Panc1 (cell line): ENCODE measurements at regions not wholly inside any gene's neighbourhood (a gene's known extent, or its start where the extent isn't known, plus 50 kb on each side); places are given as distances from the start of the nearest gene placed in this dataset.
A peak's percentile ranks its signal among the peaks of the same experiment; 100 is the strongest.

ENCODE experiments used
- ATAC-seq: fragments of 200-7000 bp; cut with Tn5 transposase; 2 replicates; pipeline ENCODE4 v1.9.1; 2020; ENCODE audit warnings: mild to moderate bottlenecking, moderate library complexity
- BruUV-seq: library from RNA; stranded (reverse); fragments of 400-500 nt; replicated peaks from 2 replicates; lab custom pipeline; 2021; lab: Mats Ljungman, UMichigan
- CTCF ChIA-PET: fragments of 300-600 bp; sonication (Branson Sonifier 250); formaldehyde crosslinking; loops from one replicate; lab custom pipeline; 2022; ENCODE audit warnings: antibody characterized with exemption; lab: Charles Lee
- POLR2A ChIA-PET: fragments of 300-600 bp; sonication (Branson Sonifier 250); formaldehyde crosslinking; loops from one replicate; lab custom pipeline; 2022; ENCODE audit warnings: antibody characterized with exemption; lab: Charles Lee
- DNase-seq: peaks from one replicate; pipeline ENCODE4 v3.0.0-alpha.2; 2010; ENCODE audit warnings: low read depth, low spot score
- H3K27ac ChIP-seq: 2 replicates; pipeline ENCODE4 v1.5.1; 2011; ENCODE audit warnings: mild to moderate bottlenecking, low read length, inconsistent platforms
- H3K27me3 ChIP-seq: fragments of 200-500 bp; sonication (Bioruptor generic); 2 replicates; pipeline ENCODE4 v1.6.0; 2014; ENCODE audit warnings: low read length, inconsistent platforms; ENCODE audit not compliant: control insufficient read depth, insufficient read depth
- H3K36me3 ChIP-seq: fragments of 200-500 bp; sonication (Bioruptor generic); 2 replicates; pipeline ENCODE4 v1.5.1; 2014; ENCODE audit warnings: inconsistent platforms, mild to moderate bottlenecking, low read length, moderate library complexity; ENCODE audit not compliant: control insufficient read depth, insufficient read depth
- H3K4me1 ChIP-seq: 2 replicates; pipeline ENCODE4 v1.5.1; 2011; ENCODE audit warnings: inconsistent platforms, mild to moderate bottlenecking, low read length, moderate library complexity; ENCODE audit not compliant: control insufficient read depth, insufficient read depth
- H3K4me3 ChIP-seq, 2 experiments: 2 replicates each; pipeline ENCODE4 v1.5.1; 2011 to 2012; ENCODE audit warnings: low read depth in 2 of 2, low read length in 2 of 2, mild to moderate bottlenecking in 2 of 2, inconsistent platforms in 1 of 2, moderate library complexity in 1 of 2
- H3K9me3 ChIP-seq: fragments of 200-500 bp; sonication (Bioruptor generic); 2 replicates; pipeline ENCODE4 v1.5.1; 2014; ENCODE audit warnings: low read depth, mild to moderate bottlenecking, inconsistent platforms, low read length, moderate library complexity; ENCODE audit not compliant: control insufficient read depth, insufficient read depth
- CTCF ChIP-seq: fragments of 450-650 bp; IDR thresholded peaks from 2 replicates; pipeline ENCODE4 v1.5.1; 2017; ENCODE audit warnings: mild to moderate bottlenecking
- POLR2AphosphoS5 ChIP-seq: IDR thresholded peaks from 2 replicates; pipeline ENCODE4 v1.6.1; 2012; ENCODE audit warnings: mild to moderate bottlenecking, low read depth, low read length, moderate library complexity
- REST ChIP-seq, 2 experiments: IDR thresholded peaks; 2 replicates each; pipeline ENCODE4 v1.6.1; 2011 to 2012; ENCODE audit warnings: low read depth in 2 of 2, control low read depth in 1 of 2, low read length in 1 of 2, mild to moderate bottlenecking in 1 of 2, moderate library complexity in 1 of 2; ENCODE audit not compliant: insufficient read depth in 1 of 2
- SIN3A ChIP-seq: IDR thresholded peaks from 2 replicates; pipeline ENCODE4 v1.6.1; 2012; ENCODE audit warnings: low read depth, mild to moderate bottlenecking, low read length, moderate library complexity, borderline replicate concordance; ENCODE audit not compliant: insufficient read depth
- TCF7L2 ChIP-seq: IDR thresholded peaks from 2 replicates; pipeline ENCODE4 v1.6.1; 2011; ENCODE audit warnings: mild to moderate bottlenecking, low read depth, low read length, inconsistent platforms
- in situ Hi-C: cut with HindIII; loops from 2 replicates; pipeline ENCODE4 v1.10.0; 2016; ENCODE audit warnings: low sequenced_read_pairs, low pct_unique_long_range_greater_than_20kb
- intact Hi-C: fragments of 100-400 bp; cut with micrococcal nuclease; formaldehyde crosslinking; loops from one replicate; pipeline ENCODE4 v1.10.0; 2022; ENCODE audit not compliant: unreplicated experiment

GRCh38 chr4:14188214-14188613 lies 560.7 kb upstream of the BOD1L1 start:
- BruUV-seq = no TSS peak
- no peak for ATAC-seq
- H3K27ac ChIP-seq = no peak overlapping the region
- no peaks in the 10 kb centered on the region for H3K4me1 ChIP-seq
- intact Hi-C loops = no loop called here
- no peak for DNase-seq
- no peak overlapping the region for H3K4me3 ChIP-seq
- POLR2A ChIA-PET = no interaction called here
- in situ Hi-C loops = no loop called here
- H3K27me3 ChIP-seq = no peaks in the 10 kb centered on the region
- CTCF ChIA-PET = no interaction called here
- H3K9me3 ChIP-seq = no peaks in the 10 kb centered on the region
- TF ChIP-seq REST (IDR thresholded peaks at IDR 0.05; ENCODE audit: insufficient read depth in 1 of 2, low read depth in 2 of 2, low read length in 1 of 2) = no peak
- no peak for TF ChIP-seq TCF7L2
- TF ChIP-seq SIN3A = no peak
- TF ChIP-seq POLR2AphosphoS5 = no peak
- no peak for TF ChIP-seq CTCF
- H3K36me3 ChIP-seq = no peaks in the 10 kb centered on the region

- Histone ChIP-seq H3K9me3 (no peaks in the 10 kb centered on the region), H3K4me1 (no peaks in the 10 kb centered on the region), H3K27ac (no peak overlapping the region), H3K27me3 (no peaks in the 10 kb centered on the region), H3K4me3 (no peak overlapping the region), H3K36me3 (no peaks in the 10 kb centered on the region)
- DNase-seq = no peak
- CTCF ChIA-PET = no interaction called here
- in situ Hi-C loops = no loop called here
- no peak for ATAC-seq
- no TSS peak for BruUV-seq
- intact Hi-C loops = no loop called here
- POLR2A ChIA-PET = no interaction called here
- TF ChIP-seq SIN3A (no peak), TCF7L2 (no peak), POLR2AphosphoS5 (no peak), CTCF (no peak)
Observed at GRCh38 chr4:14193601-14194000, 566.1 kb upstream of the BOD1L1 start.

- BruUV-seq = no TSS peak
- in situ Hi-C loops = no loop called here
- intact Hi-C loops = no loop called here
- H3K27ac ChIP-seq = no peak overlapping the region
- ATAC-seq (no peak), DNase-seq (no peak)
- no peaks in the 10 kb centered on the region for H3K36me3 ChIP-seq
- CTCF ChIA-PET = no interaction called here
- no peaks in the 10 kb centered on the region for H3K9me3 ChIP-seq
- no peak for TF ChIP-seq SIN3A
- peak; percentile 89 to 92 for TF ChIP-seq REST (IDR thresholded peaks at IDR 0.05; ENCODE audit: insufficient read depth in 1 of 2, low read depth in 2 of 2, low read length in 1 of 2)
- POLR2A ChIA-PET = no interaction called here
- H3K27me3 ChIP-seq = no peaks in the 10 kb centered on the region
- H3K4me1 ChIP-seq = no peaks in the 10 kb centered on the region
- H3K4me3 ChIP-seq = no peak overlapping the region
Observed at GRCh38 chr4:14196131-14196530, 568.6 kb upstream of the BOD1L1 start.
